ENCODE measurements at regions not wholly inside any gene's neighbourhood (a gene's known extent, or its start where the extent isn't known, plus 50 kb on each side); places are given as distances from the start of the nearest gene placed in this dataset.

- Histone ChIP-seq H3K4me3 (ENCODE audit: control insufficient read depth in 2 of 3, extremely low read depth in 1 of 3, insufficient read depth in 2 of 3, low read depth in 1 of 3, low read length in 3 of 3) (peak overlapping the region; percentile 39 to 72 (median 52)), H3K9me1 (ENCODE audit: control insufficient read depth, extremely low read depth, insufficient read depth, low read length) (peaks cover 3% of the 10 kb centered on the region), H3K36me3 (ENCODE audit: control insufficient read depth in 2 of 2, extremely low read depth in 1 of 2, insufficient read depth in 2 of 2, low read length in 2 of 2) (no peaks in the 10 kb centered on the region), H3K9me3 (ENCODE audit: control insufficient read depth, low read depth, low read length) (no peaks in the 10 kb centered on the region), H3K9ac (ENCODE audit: control insufficient read depth, extremely low read depth, insufficient read depth, low read length) (peak overlapping the region; percentile 73), H3K79me2 (ENCODE audit: control insufficient read depth, insufficient read depth, low read length) (no peaks in the 10 kb centered on the region), H3K27ac (ENCODE audit: control insufficient read depth, insufficient read depth, low read length) (peak overlapping the region; percentile 51), H4K20me1 (ENCODE audit: control insufficient read depth, extremely low read depth, insufficient read depth, low read length) (no peaks in the 10 kb centered on the region), H2AFZ (ENCODE audit: control insufficient read depth, low read length) (peak overlapping the region; percentile 78), H3K27me3 (ENCODE audit: control insufficient read depth, extremely low read depth, insufficient read depth, low read length) (no peaks in the 10 kb centered on the region), H3K4me1 (ENCODE audit: control insufficient read depth, extremely low read depth, insufficient read depth, low read length) (peaks cover 60% of the 10 kb centered on the region), H3K4me2 (ENCODE audit: control insufficient read depth, extremely low read depth, insufficient read depth, low read depth, low read length) (peak overlapping the region; percentile 94)
- DNase-seq (ENCODE audit: low read depth, low spot score) (no peak), FAIRE-seq (no peak)
- TF ChIP-seq EZH2 (IDR thresholded peaks at IDR 0.05; ENCODE audit: low read length) (no peak), CTCF (optimal IDR thresholded peaks at IDR 0.05 in 1 of 3, IDR thresholded peaks at IDR 0.05 in 1 of 3, conservative IDR thresholded peaks at IDR 0.05 in 1 of 3; ENCODE audit: extremely low read depth in 1 of 3, insufficient read depth in 2 of 3, low read length in 3 of 3) (no peak)
- dilution Hi-C loops (cut with MboI; ENCODE audit: extremely low pct_ligation_motif_present, low sequenced_read_pairs), result no loop called here
Measured at GRCh38 chr20:1803061-1803931, 91.9 kb upstream of the SIRPA start.

- Histone ChIP-seq H3K9me1 (ENCODE audit: control insufficient read depth, extremely low read depth, insufficient read depth, low read length) (peaks cover 3% of the 10 kb centered on the region), H3K9ac (ENCODE audit: control insufficient read depth, extremely low read depth, insufficient read depth, low read length) (peak overlapping the region; percentile 73), H4K20me1 (ENCODE audit: control insufficient read depth, extremely low read depth, insufficient read depth, low read length) (no peaks in the 10 kb centered on the region), H3K4me3 (ENCODE audit: control insufficient read depth in 2 of 3, extremely low read depth in 1 of 3, insufficient read depth in 2 of 3, low read depth in 1 of 3, low read length in 3 of 3) (peak overlapping the region; percentile 39 to 72 (median 52)), H3K9me3 (ENCODE audit: control insufficient read depth, low read depth, low read length) (no peaks in the 10 kb centered on the region), H3K4me2 (ENCODE audit: control insufficient read depth, extremely low read depth, insufficient read depth, low read depth, low read length) (peak overlapping the region; percentile 94), H3K36me3 (ENCODE audit: control insufficient read depth in 2 of 2, extremely low read depth in 1 of 2, insufficient read depth in 2 of 2, low read length in 2 of 2) (no peaks in the 10 kb centered on the region), H2AFZ (ENCODE audit: control insufficient read depth, low read length) (peak overlapping the region; percentile 78), H3K27ac (ENCODE audit: control insufficient read depth, insufficient read depth, low read length) (peak overlapping the region; percentile 51), H3K79me2 (ENCODE audit: control insufficient read depth, insufficient read depth, low read length) (no peaks in the 10 kb centered on the region), H3K4me1 (ENCODE audit: control insufficient read depth, extremely low read depth, insufficient read depth, low read length) (peaks cover 52% of the 10 kb centered on the region), H3K27me3 (ENCODE audit: control insufficient read depth, extremely low read depth, insufficient read depth, low read length) (no peaks in the 10 kb centered on the region)
- peak; percentile 70 for FAIRE-seq
- TF ChIP-seq CTCF (optimal IDR thresholded peaks at IDR 0.05 in 1 of 3, IDR thresholded peaks at IDR 0.05 in 1 of 3, conservative IDR thresholded peaks at IDR 0.05 in 1 of 3; ENCODE audit: extremely low read depth in 1 of 3, insufficient read depth in 2 of 3, low read length in 3 of 3), result peak; percentile 70 to 97 (median 83)
- no peak for TF ChIP-seq EZH2 (IDR thresholded peaks at IDR 0.05; ENCODE audit: low read length)
- dilution Hi-C loops (cut with MboI; ENCODE audit: extremely low pct_ligation_motif_present, low sequenced_read_pairs), result no loop called here
- no peak for DNase-seq (ENCODE audit: low read depth, low spot score)
Measured at GRCh38 chr20:1802385-1803060, 92.7 kb upstream of the SIRPA start.
